ENCODE measurements at regions not wholly inside any gene's neighbourhood (a gene's known extent, or its start where the extent isn't known, plus 50 kb on each side); places are given as distances from the start of the nearest gene placed in this dataset.

GRCh38 chr6:113427617-113428016 lies 429.5 kb upstream of the MARCKS start:
- TF ChIP-seq SIN3A (IDR thresholded peaks at IDR 0.05; ENCODE audit: borderline replicate concordance, insufficient read depth, low read depth, low read length) (no peak), TCF7L2 (IDR thresholded peaks at IDR 0.05; ENCODE audit: low read depth, low read length) (no peak), POLR2AphosphoS5 (IDR thresholded peaks at IDR 0.05; ENCODE audit: low read depth, low read length) (no peak), REST (IDR thresholded peaks at IDR 0.05; ENCODE audit: insufficient read depth in 1 of 2, low read depth in 2 of 2, low read length in 1 of 2) (no peak), CTCF (IDR thresholded peaks at IDR 0.05) (no peak)
- intact Hi-C loops (cut with micrococcal nuclease; ENCODE audit: unreplicated experiment) (no loop called here), in situ Hi-C loops (cut with HindIII; ENCODE audit: low pct_unique_long_range_greater_than_20kb, low sequenced_read_pairs) (no loop called here)
- Histone ChIP-seq H3K27me3 (ENCODE audit: control insufficient read depth, insufficient read depth, low read length) (no peaks in the 10 kb centered on the region), H3K27ac (ENCODE audit: low read length) (no peak overlapping the region), H3K9me3 (ENCODE audit: control insufficient read depth, insufficient read depth, low read depth, low read length) (no peaks in the 10 kb centered on the region), H3K4me3 (ENCODE audit: low read depth in 2 of 2, low read length in 2 of 2) (no peak overlapping the region), H3K36me3 (ENCODE audit: control insufficient read depth, insufficient read depth, low read length) (no peaks in the 10 kb centered on the region), H3K4me1 (ENCODE audit: control insufficient read depth, insufficient read depth, low read length) (no peaks in the 10 kb centered on the region)
- ATAC-seq (no peak), DNase-seq (ENCODE audit: low read depth, low spot score) (no peak)
- CTCF ChIA-PET = no interaction called here
- POLR2A ChIA-PET = no interaction called here
- BruUV-seq (replicated peaks) = no TSS peak

- Histone ChIP-seq H3K27me3 (ENCODE audit: control insufficient read depth, insufficient read depth, low read length) (no peaks in the 10 kb centered on the region), H3K4me1 (ENCODE audit: control insufficient read depth, insufficient read depth, low read length) (no peaks in the 10 kb centered on the region), H3K27ac (ENCODE audit: low read length) (no peak overlapping the region), H3K4me3 (ENCODE audit: low read depth in 2 of 2, low read length in 2 of 2) (no peak overlapping the region), H3K36me3 (ENCODE audit: control insufficient read depth, insufficient read depth, low read length) (no peaks in the 10 kb centered on the region), H3K9me3 (ENCODE audit: control insufficient read depth, insufficient read depth, low read depth, low read length) (no peaks in the 10 kb centered on the region)
- ChIA-PET CTCF (no interaction called here), POLR2A (no interaction called here)
- no peak for TF ChIP-seq TCF7L2 (IDR thresholded peaks at IDR 0.05; ENCODE audit: low read depth, low read length)
- TF ChIP-seq REST (IDR thresholded peaks at IDR 0.05; ENCODE audit: insufficient read depth in 1 of 2, low read depth in 2 of 2, low read length in 1 of 2) = no peak
- TF ChIP-seq SIN3A (IDR thresholded peaks at IDR 0.05; ENCODE audit: borderline replicate concordance, insufficient read depth, low read depth, low read length) = no peak
- no peak for TF ChIP-seq POLR2AphosphoS5 (IDR thresholded peaks at IDR 0.05; ENCODE audit: low read depth, low read length)
- TF ChIP-seq CTCF (IDR thresholded peaks at IDR 0.05) = no peak
- ATAC-seq = no peak
- BruUV-seq (replicated peaks) = no TSS peak
- in situ Hi-C loops (cut with HindIII; ENCODE audit: low pct_unique_long_range_greater_than_20kb, low sequenced_read_pairs) (no loop called here), intact Hi-C loops (cut with micrococcal nuclease; ENCODE audit: unreplicated experiment) (no loop called here)
- DNase-seq (ENCODE audit: low read depth, low spot score) = no peak
Measured at GRCh38 chr6:113428702-113429101, 428.4 kb upstream of the MARCKS start.
